Heart left ventricle (tissue), 16 donors: ENCODE measurements at regions not wholly inside any gene's neighbourhood (a gene's known extent, or its start where the extent isn't known, plus 50 kb on each side); places are given as distances from the start of the nearest gene placed in this dataset.

Experiments used
- ATAC-seq, 4 donors: fragments of 200-7000 bp; cut with Tn5 transposase; one replicate each; pipeline ENCODE4 v1.9.1; 2020 to 2022; ENCODE audit warnings: moderate library complexity in 4 of 4, mild to moderate bottlenecking in 3 of 4, moderate number of reproducible peaks in 1 of 4
- DNase-seq, 5 donors: peaks; one replicate each; pipeline ENCODE4 v3.0.0-alpha.2; 2020
- H3K27ac ChIP-seq, 12 donors: fragments of 200-600 bp; sonication (generic) in 4 of 12; one replicate each; pipeline versions ENCODE4 v1.5.0 to v1.8.0; 2016 to 2022; ENCODE audit warnings: mild to moderate bottlenecking in 2 of 12
- H3K27me3 ChIP-seq, 9 donors: fragments of 200-600 bp; sonication (generic) in 2 of 9; one replicate each; pipeline versions ENCODE4 v1.5.1 to v1.8.0; 2016 to 2022; ENCODE audit warnings: mild to moderate bottlenecking in 3 of 9
- H3K36me3 ChIP-seq, 9 donors: fragments of 200-600 bp; sonication (generic) in 2 of 9; one replicate each; pipeline versions ENCODE4 v1.5.0 to v1.8.0; 2018 to 2022; ENCODE audit warnings: mild to moderate bottlenecking in 2 of 9
- H3K4me1 ChIP-seq, 12 donors: fragments of 200-600 bp; sonication (generic) in 4 of 12; one replicate each; pipeline versions ENCODE4 v1.5.0 to v1.8.0; 2016 to 2022; ENCODE audit warnings: mild to moderate bottlenecking in 3 of 12
- H3K4me3 ChIP-seq, 12 donors: fragments of 200-600 bp; sonication (generic) in 4 of 12; one replicate each; pipeline versions ENCODE4 v1.5.0 to v1.8.0; 2017 to 2022; ENCODE audit warnings: mild to moderate bottlenecking in 9 of 12, moderate library complexity in 4 of 12
- H3K9me3 ChIP-seq, 12 donors: fragments of 200-600 bp; sonication (generic) in 4 of 12; one replicate each; pipeline versions ENCODE4 v1.5.0 to v1.8.0; 2016 to 2022; ENCODE audit warnings: mild to moderate bottlenecking in 1 of 12
- CTCF ChIP-seq, 12 donors: fragments of 200-600 bp; sonication (generic) in 4 of 12; IDR thresholded peaks; one replicate each; pipeline versions ENCODE4 v1.5.0 to v1.8.0; 2018 to 2022; ENCODE audit warnings: antibody characterized with exemption in 12 of 12, mild to moderate bottlenecking in 5 of 12
- POLR2A ChIP-seq, 2 donors: fragments of 450-650 bp; IDR thresholded peaks; one replicate each; pipeline ENCODE4 v1.6.1; 2017; ENCODE audit warnings: antibody characterized with exemption in 2 of 2, mild to moderate bottlenecking in 2 of 2, moderate library complexity in 2 of 2
- WGBS, 4 donors: extraction: QIAGEN DNeasy Blood & Tissue Kit in 2 of 4; methylation state at CpG; one replicate each; pipeline versions ENCODE4 v1.1.5 to v1.1.7; 2013 to 2018; 5-methylcytosine and 5-hydroxymethylcytosine counted together
- intact Hi-C, 10 donors: fragments of 100-400 bp; cut with DNase I; formaldehyde crosslinking; loops; one replicate each; pipeline versions ENCODE4 v1.11.1 to v1.14.2; 2022
- donor health status: ischemic (EF 13 %, LVEDD 7.1; RV severe dilation, severe dysfunction).
- donor health status: healthy with polysubstance abuse.
- donor health status: DM: no; HTN: yes; CAD: no.
- donor health status: DM: no; HTN: no; CAD: no.
- donor health status: ischemic (EF 25% LVEDD 6.9; RV normal size, moderate dysfunction).
- donor health status: ischemic (EF 25% LVEDD 5.7; RV mildly dilated, moderate dysfunction).
- donor health status: healthy.
- donor health status: DM: yes; HTN: yes; CAD: no.
- donor health status: ischemic (EF 35%, LVEDD 5.7; RV mildly dilated, moderate dysfunction).
- donor health status: nonischemic (EF 11% LVEDD 7.7; RV severe dilation, severe dysfunction).
- donor health status: DM: yes; HTN: yes; CAD: no.
- donor health status: PGD.
- donor health status: ischemic (EF 29% LVEDD 5.4; RV normal size, mild dysfunction).
- donor health status: nonischemic (EF 23%, LVEDD 6.1; RV moderate dilation, normal function).

GRCh38 chr3:117059067-117059955 is 349.7 kb downstream of the TUSC7 start:
- Histone ChIP-seq H3K9me3 (no peaks in the 10 kb centered on the region), H3K27me3 (no peaks in the 10 kb centered on the region), H3K27ac (no peak overlapping the region), H3K4me1 (peaks cover 0 to 19% (median 0%) of the 10 kb centered on the region in 12 donors), H3K36me3 (no peaks in the 10 kb centered on the region), H3K4me3 (no peak overlapping the region)
- intact Hi-C loops = no loop called here
- TF ChIP-seq POLR2A (IDR thresholded peaks at IDR 0.05) = no peak
- peak in 11 of 12 donors; percentile 19 to 59 (median 39) for TF ChIP-seq CTCF (IDR thresholded peaks at IDR 0.05)
- ATAC-seq (no peak), DNase-seq (no peak)
- 29 to 38% (median 33%) methylated on average over 6 of the region's 6 CpGs for WGBS, 4 donors

GRCh38 chr3:117059956-117060270 is 350.3 kb downstream of the TUSC7 start:
- intact Hi-C loops = no loop called here
- Histone ChIP-seq H3K4me3 (no peak overlapping the region), H3K36me3 (no peaks in the 10 kb centered on the region), H3K27ac (no peak overlapping the region), H3K9me3 (no peaks in the 10 kb centered on the region), H3K4me1 (peaks cover 0 to 21% (median 0%) of the 10 kb centered on the region in 12 donors), H3K27me3 (no peaks in the 10 kb centered on the region)
- ATAC-seq = no peak
- no peak for DNase-seq
- 75 to 82% (median 78%) methylated on average over 3 of the region's 3 CpGs for WGBS, 4 donors
- TF ChIP-seq CTCF (IDR thresholded peaks at IDR 0.05) = no peak
- no peak for TF ChIP-seq POLR2A (IDR thresholded peaks at IDR 0.05)

DNA sequence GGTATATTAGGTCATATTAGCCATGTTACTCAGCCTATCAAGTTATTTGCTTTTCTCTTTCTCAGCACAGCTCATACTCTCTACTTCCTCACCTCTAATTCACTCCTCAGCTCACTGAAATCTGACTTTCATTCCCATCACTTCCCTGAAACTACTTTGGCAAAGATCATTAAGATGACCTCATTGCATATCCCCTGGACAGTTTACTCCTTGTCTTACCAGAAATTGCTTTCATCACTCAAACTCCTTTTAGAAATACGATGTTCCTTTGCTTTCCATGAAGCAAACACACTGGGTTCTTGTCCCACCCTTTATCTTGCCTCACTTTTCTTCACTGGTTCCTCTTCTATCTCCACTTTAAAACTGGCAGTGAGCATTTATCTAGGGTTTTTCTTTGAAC is 354.4 kb downstream of the TUSC7 start:
- WGBS, 4 donors = 11 to 21% (median 13%) methylated on average over 1 of the region's 1 CpG
- Histone ChIP-seq H3K4me3 (no peak overlapping the region), H3K36me3 (no peaks in the 10 kb centered on the region), H3K4me1 (peaks cover 0 to 21% (median 0%) of the 10 kb centered on the region in 12 donors), H3K27me3 (no peaks in the 10 kb centered on the region), H3K27ac (no peak overlapping the region), H3K9me3 (no peaks in the 10 kb centered on the region)
- no peak for TF ChIP-seq CTCF (IDR thresholded peaks at IDR 0.05)
- TF ChIP-seq POLR2A (IDR thresholded peaks at IDR 0.05) = no peak
- DNase-seq = no peak
- intact Hi-C loops = no loop called here
- peak in 2 of 4 donors; percentile 59 to 75 for ATAC-seq

DNA sequence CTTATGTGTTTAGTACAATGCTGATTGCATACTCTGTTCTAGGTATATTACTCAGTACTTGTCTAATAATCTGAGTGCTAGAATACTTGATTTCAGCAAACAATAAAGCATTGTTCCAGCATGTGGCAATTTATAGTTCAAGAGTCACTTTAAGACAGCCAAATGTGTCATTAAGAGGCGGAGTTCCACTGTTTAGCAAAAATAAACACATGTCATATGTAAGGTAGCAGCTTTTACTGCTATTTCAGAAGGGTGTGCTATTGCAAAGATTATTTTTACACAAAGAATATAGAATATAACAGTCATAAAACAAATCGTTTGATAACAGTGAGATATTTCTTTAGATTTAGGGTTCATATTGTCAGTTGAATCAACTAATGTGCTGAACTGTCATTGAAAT is 358.7 kb downstream of the TUSC7 start:
- DNase-seq (no peak), ATAC-seq (no peak)
- peaks cover 0 to 5% (median 0%) of the 10 kb centered on the region in 9 donors for H3K27me3 ChIP-seq
- intact Hi-C loops = no loop called here
- no peak overlapping the region for H3K4me3 ChIP-seq
- H3K27ac ChIP-seq = no peak overlapping the region
- 77 to 79% (median 78%) methylated on average over 2 of the region's 2 CpGs for WGBS, 4 donors
- H3K4me1 ChIP-seq = peaks cover 0 to 12% (median 0%) of the 10 kb centered on the region in 12 donors
- no peaks in the 10 kb centered on the region for H3K9me3 ChIP-seq
- no peaks in the 10 kb centered on the region for H3K36me3 ChIP-seq
- TF ChIP-seq CTCF (IDR thresholded peaks at IDR 0.05) (no peak), POLR2A (IDR thresholded peaks at IDR 0.05) (no peak)
